ENCODE measurements at regions not wholly inside any gene's neighbourhood (a gene's known extent, or its start where the extent isn't known, plus 50 kb on each side); places are given as distances from the start of the nearest gene placed in this dataset.

GRCh38 chr17:79404136-79404911, 206.5 kb downstream of the RBFOX3 start:
- no peak for TF ChIP-seq CTCF (IDR thresholded peaks at IDR 0.05; ENCODE audit: low read depth, low read length)
- TF ChIP-seq POLR2A (IDR thresholded peaks at IDR 0.05; ENCODE audit: extremely low read depth, insufficient read length): no peak
- no peak for TF ChIP-seq MAX (IDR thresholded peaks at IDR 0.05; ENCODE audit: low read depth, low read length)
- no peak for TF ChIP-seq MYC (IDR thresholded peaks at IDR 0.05; ENCODE audit: low read depth, low read length)
